A549 (cell line): ENCODE measurements at regions not wholly inside any gene's neighbourhood (a gene's known extent, or its start where the extent isn't known, plus 50 kb on each side); places are given as distances from the start of the nearest gene placed in this dataset.

Source experiments
- ATAC-seq, 2 experiments: fragments of 200-7000 bp in 1 of 2; fragments of >200 bp in 1 of 2; cut with Nextera tagmentation in 1 of 2; cut with Tn5 transposase in 1 of 2; 3 replicates each; pipeline versions ENCODE4 v1.8.0 to v1.9.1; 2018 to 2020; ENCODE audit warnings: mild to moderate bottlenecking in 1 of 2, moderate library complexity in 1 of 2
- CTCF ChIA-PET: fragments of 300-600 bp; sonication (Branson Sonifier 250); formaldehyde crosslinking; extraction: SDS; loops from one replicate; lab custom pipeline; 2021; ENCODE audit warnings: antibody characterized with exemption, inconsistent platforms; lab: Yijun Ruan, JAX
- POLR2A ChIA-PET: fragments of 350-600 bp; formaldehyde crosslinking; extraction: SDS; loops from one replicate; lab custom pipeline; 2021; ENCODE audit warnings: antibody characterized with exemption, inconsistent platforms; lab: Yijun Ruan, JAX
- DNase-seq, 2 experiments: peaks; one replicate each; pipeline versions ENCODE4 v3.0.0 to v3.0.0-alpha.2; 2011 to 2016; ENCODE audit warnings: low read depth in 1 of 2, low spot score in 1 of 2
- FAIRE-seq: peaks from 2 replicates; lab custom pipeline; 2011; peaks lifted over from hg19 to GRCh38; lab: Jason Lieb, UNC
- H3K27ac ChIP-seq, 2 experiments: fragments of >200 bp; sonication (Bioruptor Twin); formaldehyde crosslinking; 3 replicates each; pipeline ENCODE4 v1.5.1; 2016 to 2017
- H3K4me1 ChIP-seq: fragments of >200 bp; sonication (Bioruptor Twin); formaldehyde crosslinking; 3 replicates; pipeline ENCODE4 v1.6.1; 2016
- H3K4me2 ChIP-seq: fragments of >200 bp; sonication (Bioruptor Twin); formaldehyde crosslinking; 3 replicates; pipeline ENCODE4 v1.6.1; 2016
- H3K4me3 ChIP-seq: fragments of >200 bp; sonication (Bioruptor Twin); formaldehyde crosslinking; 3 replicates; pipeline ENCODE4 v1.5.1; 2016
- H3K9me3 ChIP-seq: fragments of >200 bp; sonication (Bioruptor Twin); formaldehyde crosslinking; 3 replicates; pipeline ENCODE4 v1.6.1; 2016
- BCL3 ChIP-seq: fragments of >200 bp; sonication (Bioruptor Twin); formaldehyde crosslinking; IDR thresholded peaks from 3 replicates; pipeline ENCODE4 v1.6.1; 2016
- E2F6 ChIP-seq: IDR thresholded peaks from 2 replicates; pipeline ENCODE4 v1.6.1; 2012; ENCODE audit warnings: low read depth, borderline replicate concordance
- EHMT2 ChIP-seq: fragments of 200-600 bp; sonication (generic); IDR thresholded peaks from 2 replicates; pipeline ENCODE4 v1.6.1; 2016; ENCODE audit warnings: antibody characterized with exemption, low read depth, mild to moderate bottlenecking, moderate library complexity
- ELK1 ChIP-seq: fragments of 150-350 bp; IDR thresholded peaks from 2 replicates; pipeline ENCODE4 v1.6.1; 2014; ENCODE audit warnings: low read depth, mild to moderate bottlenecking, low read length
- EP300 ChIP-seq, 2 experiments: fragments of >200 bp; sonication (Bioruptor Twin); formaldehyde crosslinking; IDR thresholded peaks; 2 replicates in 1 of 2; 3 replicates in 1 of 2; pipeline ENCODE4 v1.6.1; 2016 to 2017
- GATA3 ChIP-seq: IDR thresholded peaks from 2 replicates; pipeline ENCODE4 v1.6.1; 2012; ENCODE audit warnings: borderline replicate concordance
- HDAC2 ChIP-seq: fragments of 200-600 bp; sonication (generic); IDR thresholded peaks from 2 replicates; pipeline ENCODE4 v1.6.1; 2016
- HES2 ChIP-seq: fragments of >200 bp; sonication (Bioruptor Twin); formaldehyde crosslinking; IDR thresholded peaks from 2 replicates; pipeline ENCODE4 v1.6.1; 2016
- HEYL ChIP-seq: fragments of 250-450 bp; sonication (Bioruptor Pico); IDR thresholded peaks from 2 replicates; pipeline ENCODE4 v1.8.0; 2021; ENCODE audit warnings: mild to moderate bottlenecking, moderate library complexity
- HOXB13 ChIP-seq: fragments of 250-450 bp; sonication (Bioruptor Pico); IDR thresholded peaks from 2 replicates; pipeline ENCODE4 v1.5.0; 2020; ENCODE audit warnings: low read depth, mild to moderate bottlenecking, moderate library complexity
- JUN ChIP-seq, 2 experiments: fragments of >200 bp; sonication (Bioruptor Twin); formaldehyde crosslinking; IDR thresholded peaks; 2 replicates in 1 of 2; 3 replicates in 1 of 2; pipeline ENCODE4 v1.6.1; 2016 to 2017
- KDM1A ChIP-seq: fragments of 200-600 bp; sonication (generic); IDR thresholded peaks from 2 replicates; pipeline ENCODE4 v1.6.1; 2016; ENCODE audit warnings: low read depth, mild to moderate bottlenecking
- MAZ ChIP-seq: fragments of 150-350 bp; IDR thresholded peaks from 2 replicates; pipeline ENCODE4 v1.6.1; 2014; ENCODE audit warnings: antibody characterized with exemption, low read depth, low read length, borderline replicate concordance
- NPAS2 ChIP-seq: fragments of 250-450 bp; sonication (Bioruptor Pico); IDR thresholded peaks from 2 replicates; pipeline ENCODE4 v1.8.0; 2022; ENCODE audit warnings: mild to moderate bottlenecking, moderate library complexity, borderline replicate concordance
- POLR2AphosphoS2 ChIP-seq: conservative IDR thresholded peaks from 2 replicates; pipeline ENCODE4 v1.6.1; 2012; ENCODE audit warnings: low read length, improper control_type of control experiment, inconsistent platforms
- REST ChIP-seq: fragments of 200-600 bp; sonication (generic); IDR thresholded peaks from 2 replicates; pipeline ENCODE4 v1.6.1; 2016; ENCODE audit warnings: antibody characterized with exemption, mild to moderate bottlenecking, moderate library complexity
- SMC3 ChIP-seq: fragments of >200 bp; sonication (Bioruptor Twin); formaldehyde crosslinking; IDR thresholded peaks from 3 replicates; pipeline ENCODE4 v1.6.1; 2018; ENCODE audit warnings: inconsistent platforms
- WGBS: methylation state at CpG from one replicate; pipeline ENCODE4 v1.1.6; 2017; ENCODE audit errors: missing lambda C conversion rate; 5-methylcytosine and 5-hydroxymethylcytosine counted together

- Histone ChIP-seq H3K4me2 (no peak overlapping the region), H3K27ac (no peak overlapping the region), H3K4me1 (no peaks in the 10 kb centered on the region), H3K9me3 (no peaks in the 10 kb centered on the region), H3K4me3 (no peak overlapping the region)
- ATAC-seq = no peak
- 65% methylated on average over 7 of the region's 8 CpGs for WGBS
- POLR2A ChIA-PET = no interaction called here
- no peak for TF ChIP-seq REST
- TF ChIP-seq SMC3 = no peak
- no peak for TF ChIP-seq ELK1
- TF ChIP-seq NPAS2 (CRISPR knock-in tag) = no peak
- TF ChIP-seq E2F6 = no peak
- TF ChIP-seq HES2 = no peak
- no peak for TF ChIP-seq HEYL
- no peak for TF ChIP-seq EP300 (IDR thresholded peaks at IDR 0.05)
- no peak for TF ChIP-seq EHMT2
- TF ChIP-seq HDAC2 = no peak
- TF ChIP-seq POLR2AphosphoS2 = no peak
- TF ChIP-seq HOXB13 (CRISPR knock-in tag) = no peak
- no peak for DNase-seq
- FAIRE-seq = no peak
- CTCF ChIA-PET = interaction anchor here (0.6 kb wide), 1 partner anchor 1199 kb away, joined by 3 read pairs; no protein-coding TSS in a partner anchor
These were observed 1235.2 kb downstream of the TBC1D22A start for GRCh38 chr22:47997612-47998011.

- TF ChIP-seq GATA3 (no peak), KDM1A (no peak), JUN (IDR thresholded peaks at IDR 0.05) (no peak), BCL3 (no peak)
- DNase-seq = no peak
- WGBS = 74% methylated on average over 10 of the region's 10 CpGs
- Histone ChIP-seq H3K4me1 (no peaks in the 10 kb centered on the region), H3K27ac (no peak overlapping the region), H3K4me2 (no peak overlapping the region), H3K9me3 (no peaks in the 10 kb centered on the region), H3K4me3 (no peak overlapping the region)
- no peak for FAIRE-seq
- ChIA-PET CTCF (interaction anchor here (0.6 kb wide), 1 partner anchor 1199 kb away, joined by 3 read pairs; no protein-coding TSS in a partner anchor), POLR2A (no interaction called here)
- ATAC-seq = no peak
These were observed 1234.7 kb downstream of the TBC1D22A start for GRCh38 chr22:47997052-47997590.

- Histone ChIP-seq H3K9me3 (no peaks in the 10 kb centered on the region), H3K4me1 (no peaks in the 10 kb centered on the region), H3K4me3 (no peak overlapping the region), H3K4me2 (no peak overlapping the region)
- no CpG with 5 or more reads among the region's 8 CpGs for WGBS
- FAIRE-seq (no peak), DNase-seq (no peak)
- POLR2A ChIA-PET = no interaction called here
- TF ChIP-seq POLR2AphosphoS2 = no peak
- no peak for TF ChIP-seq KDM1A
- TF ChIP-seq MAZ = no peak
- no peak for TF ChIP-seq JUN (IDR thresholded peaks at IDR 0.05)
- TF ChIP-seq, all 56 proteins: peak for 0
- CTCF ChIA-PET = interaction anchor here (1.0 kb wide), 1 partner anchor 8 kb away, joined by 3 read pairs; no protein-coding TSS in a partner anchor
- no peak for ATAC-seq
- no peak overlapping the region for H3K27ac ChIP-seq
These were observed 1234.0 kb downstream of the TBC1D22A start for GRCh38 chr22:47996446-47996857.
